H1 (cell line): ENCODE measurements at regions not wholly inside any gene's neighbourhood (a gene's known extent, or its start where the extent isn't known, plus 50 kb on each side); places are given as distances from the start of the nearest gene placed in this dataset.

Experiments
- ATF2 ChIP-seq: IDR thresholded peaks from 2 replicates; pipeline ENCODE4 v1.6.1; 2012; ENCODE audit warnings: low read length, inconsistent platforms
- CHD7 ChIP-seq: fragments of 300-600 bp; sonication (generic); IDR thresholded peaks from 2 replicates; pipeline ENCODE4 v1.7.1; 2012; ENCODE audit warnings: low read length, moderate library complexity, mild to moderate bottlenecking, inconsistent platforms; ENCODE audit not compliant: insufficient replicate concordance
- E2F6 ChIP-seq: IDR thresholded peaks from 2 replicates; pipeline ENCODE4 v1.6.1; 2012; ENCODE audit warnings: inconsistent platforms
- EP300 ChIP-seq, 2 experiments: IDR thresholded peaks; 1 replicate in 1 of 2; 2 replicates in 1 of 2; pipeline ENCODE4 v1.6.1; 2011 to 2012; ENCODE audit warnings: low read depth in 2 of 2, low read length in 2 of 2, mild to moderate bottlenecking in 2 of 2, borderline replicate concordance in 1 of 2, inconsistent platforms in 1 of 2, moderate library complexity in 1 of 2
- HDAC6 ChIP-seq: IDR thresholded peaks from one replicate; pipeline ENCODE4 v1.7.1; 2012; ENCODE audit warnings: low read depth, mild to moderate bottlenecking, inconsistent platforms, low read length, moderate library complexity
- RBBP5 ChIP-seq: IDR thresholded peaks from 2 replicates; pipeline ENCODE4 v1.7.1; 2012; ENCODE audit warnings: low read depth, mild to moderate bottlenecking, inconsistent platforms, low read length, moderate library complexity, borderline replicate concordance
- RXRA ChIP-seq: IDR thresholded peaks from 2 replicates; pipeline ENCODE4 v1.6.1; 2011; ENCODE audit warnings: low read depth, mild to moderate bottlenecking, low read length, moderate library complexity; ENCODE audit not compliant: insufficient read depth

GRCh38 chr18:59769129-59769865 is 72.1 kb upstream of the CCBE1 start (continued):
- no peak for TF ChIP-seq CHD7
- no peak for TF ChIP-seq EP300 (IDR thresholded peaks at IDR 0.05; ENCODE audit: borderline replicate concordance in 1 of 2, low read depth in 2 of 2, low read length in 2 of 2)
- TF ChIP-seq E2F6, result no peak
- TF ChIP-seq ATF2, result no peak
- TF ChIP-seq HDAC6, result no peak
- no peak for TF ChIP-seq RXRA
- TF ChIP-seq RBBP5, result no peak
